ENCODE measurements at regions not wholly inside any gene's neighbourhood (a gene's known extent, or its start where the extent isn't known, plus 50 kb on each side); places are given as distances from the start of the nearest gene placed in this dataset.

- H3K36me3 ChIP-seq (ENCODE audit: control insufficient read depth, insufficient read depth, low read length): no peaks in the 10 kb centered on the region
- H3K4me3 ChIP-seq (ENCODE audit: low read depth, low read length): no peak overlapping the region
- DNase-seq (ENCODE audit: low read depth): no peak
- H3K27me3 ChIP-seq (ENCODE audit: control insufficient read depth, insufficient read depth, low read length): no peaks in the 10 kb centered on the region
- no peak for TF ChIP-seq CTCF (IDR thresholded peaks at IDR 0.05; ENCODE audit: insufficient read depth, low read length, poor library complexity, severe bottlenecking)
These were observed 1040.4 kb upstream of the CDH2 start for GRCh38 chr18:29217124-29217915.

GRCh38 chr18:29198834-29199233, 1021.9 kb upstream of the CDH2 start:
- DNase-seq (ENCODE audit: low read depth): no peak
- H3K4me3 ChIP-seq (ENCODE audit: low read depth, low read length): no peak overlapping the region
- no peaks in the 10 kb centered on the region for H3K36me3 ChIP-seq (ENCODE audit: control insufficient read depth, insufficient read depth, low read length)
- no peaks in the 10 kb centered on the region for H3K27me3 ChIP-seq (ENCODE audit: control insufficient read depth, insufficient read depth, low read length)
- no peak for TF ChIP-seq CTCF (IDR thresholded peaks at IDR 0.05; ENCODE audit: insufficient read depth, low read length, poor library complexity, severe bottlenecking)

GRCh38 chr18:29196307-29196706, 1019.4 kb upstream of the CDH2 start:
- Histone ChIP-seq H3K4me3 (ENCODE audit: low read depth, low read length) (no peak overlapping the region), H3K27me3 (ENCODE audit: control insufficient read depth, insufficient read depth, low read length) (no peaks in the 10 kb centered on the region), H3K36me3 (ENCODE audit: control insufficient read depth, insufficient read depth, low read length) (no peaks in the 10 kb centered on the region)
- TF ChIP-seq CTCF (IDR thresholded peaks at IDR 0.05; ENCODE audit: insufficient read depth, low read length, poor library complexity, severe bottlenecking): no peak
- DNase-seq (ENCODE audit: low read depth): no peak

- no peak for DNase-seq (ENCODE audit: low read depth)
- H3K4me3 ChIP-seq (ENCODE audit: low read depth, low read length): no peak overlapping the region
- peak; percentile 32 for TF ChIP-seq CTCF (IDR thresholded peaks at IDR 0.05; ENCODE audit: insufficient read depth, low read length, poor library complexity, severe bottlenecking)
- no peaks in the 10 kb centered on the region for H3K36me3 ChIP-seq (ENCODE audit: control insufficient read depth, insufficient read depth, low read length)
- H3K27me3 ChIP-seq (ENCODE audit: control insufficient read depth, insufficient read depth, low read length): no peaks in the 10 kb centered on the region
These were observed 1014.3 kb upstream of the CDH2 start for GRCh38 chr18:29191263-29191662.

GRCh38 chr18:29188760-29189159, 1011.8 kb upstream of the CDH2 start:
- no peaks in the 10 kb centered on the region for H3K36me3 ChIP-seq (ENCODE audit: control insufficient read depth, insufficient read depth, low read length)
- no peaks in the 10 kb centered on the region for H3K27me3 ChIP-seq (ENCODE audit: control insufficient read depth, insufficient read depth, low read length)
- DNase-seq (ENCODE audit: low read depth): peak; percentile 16

More at GRCh38 chr18:29188760-29189159, 1011.8 kb upstream of the CDH2 start:
- no peak overlapping the region for H3K4me3 ChIP-seq (ENCODE audit: low read depth, low read length)
- TF ChIP-seq CTCF (IDR thresholded peaks at IDR 0.05; ENCODE audit: insufficient read depth, low read length, poor library complexity, severe bottlenecking): no peak
